Dermis blood vessel endothelial cell (primary cell): ENCODE measurements at regions not wholly inside any gene's neighbourhood (a gene's known extent, or its start where the extent isn't known, plus 50 kb on each side); places are given as distances from the start of the nearest gene placed in this dataset.
"Not testable (repeated sequence)": the region's sequence is repeated elsewhere in the genome, so short reads cannot be mapped to it uniquely, and the experiment has no call there.

Experiments used
- DNase-seq: peaks from one replicate; pipeline ENCODE4 v3.0.0; 2010

GRCh38 chr21:25220954-25221353 lies 386.3 kb downstream of the MRPL39 start:
- DNase-seq, result no peak

- no peak for DNase-seq
These were observed 387.1 kb downstream of the MRPL39 start for GRCh38 chr21:25220169-25220568.

- no peak for DNase-seq
These were observed 391.4 kb downstream of the MRPL39 start for GRCh38 chr21:25215698-25216384.

- DNase-seq, result no peak
These were observed 392.6 kb downstream of the MRPL39 start for GRCh38 chr21:25214676-25215075.

- no peak for DNase-seq
These were observed 407.3 kb downstream of the MRPL39 start for GRCh38 chr21:25199944-25200343.

- DNase-seq, result no peak
These were observed 416.1 kb downstream of the MRPL39 start for GRCh38 chr21:25191141-25191540.

- no peak for DNase-seq
These were observed 417.8 kb downstream of the MRPL39 start for GRCh38 chr21:25189497-25189896.

GRCh38 chr21:25188677-25189079 lies 418.6 kb downstream of the MRPL39 start:
- no peak for DNase-seq

GRCh38 chr21:25186273-25186672 lies 421.0 kb downstream of the MRPL39 start:
- no peak for DNase-seq

- DNase-seq, result no peak
These were observed 423.7 kb downstream of the MRPL39 start for GRCh38 chr21:25183577-25183976.

- DNase-seq, result not testable (repeated sequence)
These were observed 425.6 kb downstream of the MRPL39 start for GRCh38 chr21:25181690-25182089.

GRCh38 chr21:25179116-25179515 lies 428.2 kb downstream of the MRPL39 start:
- no peak for DNase-seq

- no peak for DNase-seq
These were observed 430.5 kb downstream of the MRPL39 start for GRCh38 chr21:25176637-25177412.

- no peak for DNase-seq
These were observed 431.3 kb downstream of the MRPL39 start for GRCh38 chr21:25175938-25176337.

GRCh38 chr21:25171438-25171837 lies 435.8 kb downstream of the MRPL39 start:
- DNase-seq, result no peak

- no peak for DNase-seq
These were observed 436.6 kb downstream of the MRPL39 start for GRCh38 chr21:25170681-25171080.

- no peak for DNase-seq
These were observed 437.9 kb downstream of the MRPL39 start for GRCh38 chr21:25169370-25169769.

GRCh38 chr21:25166904-25167303 lies 440.4 kb downstream of the MRPL39 start:
- not testable (repeated sequence) for DNase-seq

- DNase-seq, result no peak
These were observed 445.7 kb downstream of the MRPL39 start for GRCh38 chr21:25161571-25161970.

GRCh38 chr21:25155020-25155419 lies 452.3 kb downstream of the MRPL39 start:
- DNase-seq, result not testable (repeated sequence)

GRCh38 chr21:25149022-25149421 lies 458.3 kb downstream of the MRPL39 start:
- no peak for DNase-seq

- no peak for DNase-seq
These were observed 467.9 kb downstream of the MRPL39 start for GRCh38 chr21:25139414-25139813.

GRCh38 chr21:25133939-25134338 lies 473.3 kb downstream of the MRPL39 start:
- DNase-seq, result no peak

GRCh38 chr21:25127811-25128210 lies 479.5 kb downstream of the MRPL39 start:
- DNase-seq, result no peak
